Esophagus (tissue), 2 donors: ENCODE measurements at regions not wholly inside any gene's neighbourhood (a gene's known extent, or its start where the extent isn't known, plus 50 kb on each side); places are given as distances from the start of the nearest gene placed in this dataset.

Experiments
- H3K27ac ChIP-seq, 2 donors: one replicate each; pipeline ENCODE4 v1.5.1; 2013; ENCODE audit warnings: low read depth in 2 of 2, mild to moderate bottlenecking in 2 of 2, inconsistent platforms in 1 of 2, low read length in 1 of 2, moderate library complexity in 1 of 2
- H3K27me3 ChIP-seq, 2 donors: one replicate each; pipeline ENCODE4 v1.6.1; 2013; ENCODE audit warnings: low read length in 2 of 2, control low read depth in 1 of 2, mild to moderate bottlenecking in 1 of 2; ENCODE audit not compliant: insufficient read depth in 2 of 2, control insufficient read depth in 1 of 2
- H3K36me3 ChIP-seq, 2 donors: one replicate each; pipeline ENCODE4 v1.6.1; 2013; ENCODE audit warnings: low read length in 1 of 2; ENCODE audit not compliant: control insufficient read depth in 2 of 2, insufficient read depth in 2 of 2
- H3K4me1 ChIP-seq, 2 donors: one replicate each; pipeline ENCODE4 v1.6.1; 2013; ENCODE audit warnings: low read length in 1 of 2; ENCODE audit not compliant: control insufficient read depth in 2 of 2, insufficient read depth in 2 of 2
- H3K4me3 ChIP-seq, 2 donors: one replicate each; pipeline ENCODE4 v1.5.1; 2013; ENCODE audit warnings: low read length in 2 of 2, mild to moderate bottlenecking in 2 of 2, low read depth in 1 of 2, moderate library complexity in 1 of 2
- H3K9me3 ChIP-seq, 2 donors: one replicate each; pipeline ENCODE4 v1.6.1; 2013; ENCODE audit warnings: mild to moderate bottlenecking in 2 of 2, low read depth in 1 of 2, low read length in 1 of 2, moderate library complexity in 1 of 2; ENCODE audit not compliant: control insufficient read depth in 2 of 2, insufficient read depth in 1 of 2
- WGBS, 2 donors: extraction: QIAGEN DNeasy Blood & Tissue Kit; methylation state at CpG; one replicate each; pipeline ENCODE4 v1.1.7; 2013; 5-methylcytosine and 5-hydroxymethylcytosine counted together
- donor health status: healthy with polysubstance abuse.
- donor health status: Bipolar disorder and iron deficiency.

GRCh38 chr14:100638211-100638855 lies 51.1 kb upstream of the BEGAIN start:
- WGBS, 2 donors: 93 to 94% methylated on average over 14 of the region's 14 CpGs
- H3K27me3 ChIP-seq: no peaks in the 10 kb centered on the region
- H3K4me3 ChIP-seq: no peak overlapping the region
- no peak overlapping the region for H3K27ac ChIP-seq
- no peaks in the 10 kb centered on the region for H3K9me3 ChIP-seq
- H3K4me1 ChIP-seq: no peaks in the 10 kb centered on the region
- H3K36me3 ChIP-seq: no peaks in the 10 kb centered on the region

GRCh38 chr14:100639280-100639679 lies 52.1 kb upstream of the BEGAIN start:
- no peaks in the 10 kb centered on the region for H3K36me3 ChIP-seq
- H3K4me3 ChIP-seq: no peak overlapping the region
- H3K4me1 ChIP-seq: no peaks in the 10 kb centered on the region
- no peak overlapping the region for H3K27ac ChIP-seq
- H3K9me3 ChIP-seq: no peaks in the 10 kb centered on the region
- H3K27me3 ChIP-seq: no peaks in the 10 kb centered on the region
- WGBS, 2 donors: 89 to 91% methylated on average over 6 of the region's 6 CpGs

DNA sequence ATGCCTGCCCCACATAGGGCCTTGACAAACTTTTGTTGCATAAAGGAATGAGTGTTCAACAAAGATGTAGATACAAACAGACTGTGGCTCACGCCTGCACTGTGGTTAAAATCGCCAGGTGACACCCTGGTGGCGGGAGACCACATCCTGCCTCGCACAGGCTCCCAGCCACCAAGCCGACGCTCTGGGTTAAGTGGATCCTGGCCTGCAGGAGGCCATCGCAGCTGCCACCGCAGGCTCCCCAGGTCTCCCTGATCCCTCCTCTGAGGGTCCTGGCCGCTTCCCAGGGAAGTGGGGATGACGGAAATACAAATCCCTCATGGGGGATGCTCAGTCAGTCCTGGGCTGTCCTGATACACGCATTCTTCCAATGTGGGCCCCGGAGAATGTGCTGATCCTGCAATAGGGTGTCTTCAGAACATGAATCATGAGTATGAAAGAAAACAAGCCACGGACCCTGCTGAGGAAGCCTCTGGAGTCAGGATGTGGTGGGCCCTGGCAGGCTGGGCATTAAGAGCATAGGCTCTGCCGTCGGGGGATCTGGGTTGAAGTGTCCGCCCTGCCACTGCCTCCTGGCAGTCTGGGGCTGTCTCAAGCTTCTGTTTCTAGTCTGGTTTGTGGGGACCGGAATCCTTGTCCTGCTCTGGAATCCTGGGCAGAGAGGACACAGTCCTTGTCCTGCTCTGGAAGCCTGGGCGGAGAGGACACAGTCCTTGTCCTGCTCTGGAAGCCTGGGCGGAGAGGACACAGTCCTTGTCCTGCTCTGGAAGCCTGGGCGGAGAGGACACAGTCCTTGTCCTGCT lies 53.5 kb upstream of the BEGAIN start:
- H3K4me3 ChIP-seq: no peak overlapping the region
- H3K27ac ChIP-seq: no peak overlapping the region
- H3K4me1 ChIP-seq: no peaks in the 10 kb centered on the region
- H3K9me3 ChIP-seq: no peaks in the 10 kb centered on the region
- WGBS, 2 donors: 74 to 78% methylated on average over 19 to 20 of the region's 20 CpGs
- no peaks in the 10 kb centered on the region for H3K36me3 ChIP-seq
- H3K27me3 ChIP-seq: no peaks in the 10 kb centered on the region

GRCh38 chr14:100641274-100641860 lies 54.1 kb upstream of the BEGAIN start:
- no peak overlapping the region for H3K4me3 ChIP-seq
- no peak overlapping the region for H3K27ac ChIP-seq
- 80 to 83% methylated on average over 8 of the region's 8 CpGs for WGBS, 2 donors
- H3K4me1 ChIP-seq: no peaks in the 10 kb centered on the region
- no peaks in the 10 kb centered on the region for H3K36me3 ChIP-seq
- peaks cover 0 to 2% of the 10 kb centered on the region in 2 donors for H3K9me3 ChIP-seq
- no peaks in the 10 kb centered on the region for H3K27me3 ChIP-seq

DNA sequence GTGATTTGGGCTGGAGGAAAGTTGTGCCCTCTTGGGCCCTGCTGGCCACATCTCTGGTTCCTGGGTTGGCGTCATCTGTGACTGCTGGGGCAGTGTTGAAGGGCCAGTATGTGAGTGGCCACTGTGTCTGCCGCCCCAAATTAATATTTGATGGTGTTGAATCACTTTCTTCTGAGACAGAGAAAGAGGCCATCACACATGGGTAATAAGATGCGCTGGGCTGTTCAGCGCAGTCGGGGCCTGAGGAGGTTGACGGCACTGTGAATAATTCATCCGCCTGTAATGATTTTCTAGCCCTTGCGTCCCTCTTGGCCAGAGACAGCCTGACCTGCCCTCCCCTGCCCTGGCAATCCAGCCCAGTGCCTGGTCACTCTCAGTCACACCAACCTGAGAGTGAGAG lies 56.2 kb upstream of the BEGAIN start:
- Histone ChIP-seq H3K27me3 (no peaks in the 10 kb centered on the region), H3K36me3 (no peaks in the 10 kb centered on the region), H3K4me3 (no peak overlapping the region), H3K4me1 (no peaks in the 10 kb centered on the region), H3K9me3 (peaks cover 0 to 2% of the 10 kb centered on the region in 2 donors), H3K27ac (no peak overlapping the region)
- 89 to 96% methylated on average over 8 of the region's 8 CpGs for WGBS, 2 donors

DNA sequence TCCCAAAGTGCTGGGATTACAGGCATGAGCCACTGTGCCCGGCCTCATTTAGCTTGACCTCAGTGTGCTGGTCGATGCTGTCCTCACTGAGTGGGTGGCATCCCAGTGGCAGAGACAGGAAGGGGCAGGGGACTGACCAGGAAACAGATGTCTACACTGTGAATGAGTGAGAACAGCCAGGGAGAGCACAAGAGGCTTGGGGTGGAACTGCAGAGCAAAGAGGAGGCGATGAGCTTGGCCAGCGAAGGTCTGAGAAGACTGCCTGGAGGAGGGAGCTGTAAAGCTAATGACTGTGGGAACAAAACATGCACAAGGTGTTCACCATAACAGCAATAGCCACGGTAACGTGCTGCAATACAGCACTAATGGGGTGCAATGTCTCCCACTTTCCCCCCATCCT lies 57.2 kb upstream of the BEGAIN start:
- Histone ChIP-seq H3K4me3 (no peak overlapping the region), H3K4me1 (no peaks in the 10 kb centered on the region), H3K27ac (no peak overlapping the region), H3K27me3 (no peaks in the 10 kb centered on the region), H3K36me3 (no peaks in the 10 kb centered on the region), H3K9me3 (peaks cover 0 to 2% of the 10 kb centered on the region in 2 donors)
- 84 to 90% methylated on average over 6 of the region's 6 CpGs for WGBS, 2 donors

GRCh38 chr14:100644784-100645183 lies 57.6 kb upstream of the BEGAIN start:
- H3K4me3 ChIP-seq: no peak overlapping the region
- H3K27me3 ChIP-seq: no peaks in the 10 kb centered on the region
- H3K36me3 ChIP-seq: no peaks in the 10 kb centered on the region
- WGBS, 2 donors: 62 to 69% methylated on average over 8 of the region's 8 CpGs
- no peak overlapping the region for H3K27ac ChIP-seq
- H3K4me1 ChIP-seq: no peaks in the 10 kb centered on the region
- peaks cover 0 to 2% of the 10 kb centered on the region in 2 donors for H3K9me3 ChIP-seq

GRCh38 chr14:100645196-100645981 lies 58.2 kb upstream of the BEGAIN start:
- Histone ChIP-seq H3K4me3 (no peak overlapping the region), H3K36me3 (no peaks in the 10 kb centered on the region), H3K27ac (no peak overlapping the region), H3K27me3 (no peaks in the 10 kb centered on the region), H3K9me3 (peaks cover 0 to 2% of the 10 kb centered on the region in 2 donors), H3K4me1 (no peaks in the 10 kb centered on the region)
- 36 to 37% methylated on average over 12 of the region's 12 CpGs for WGBS, 2 donors

GRCh38 chr14:100645982-100646314 lies 58.7 kb upstream of the BEGAIN start:
- H3K9me3 ChIP-seq: peaks cover 0 to 2% of the 10 kb centered on the region in 2 donors
- H3K36me3 ChIP-seq: no peaks in the 10 kb centered on the region
- no peak overlapping the region for H3K4me3 ChIP-seq
- no peak overlapping the region for H3K27ac ChIP-seq
- no peaks in the 10 kb centered on the region for H3K27me3 ChIP-seq
- WGBS, 2 donors: 42 to 44% methylated on average over 3 of the region's 3 CpGs
- H3K4me1 ChIP-seq: no peaks in the 10 kb centered on the region
